ENCODE measurements at regions not wholly inside any gene's neighbourhood (a gene's known extent, or its start where the extent isn't known, plus 50 kb on each side); places are given as distances from the start of the nearest gene placed in this dataset.

DNA sequence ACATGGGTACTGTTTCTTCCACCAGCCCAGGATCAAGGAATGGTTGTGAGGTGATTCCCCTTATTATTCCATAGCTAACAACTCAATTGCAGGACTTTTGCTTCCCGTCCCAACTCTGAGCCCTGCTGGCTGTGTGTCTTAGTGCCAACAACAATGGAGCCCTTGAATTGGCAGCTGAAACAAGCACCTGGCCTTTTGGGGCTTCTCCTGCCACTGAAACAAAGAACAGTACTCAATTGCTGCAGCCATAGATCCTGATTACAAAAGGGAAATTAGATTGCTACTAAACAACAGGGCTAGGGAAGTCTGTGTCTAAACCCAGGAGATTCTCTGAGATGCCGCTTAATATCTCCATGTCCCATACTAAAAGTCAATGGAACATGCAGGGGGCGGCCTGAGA, 61.3 kb upstream of the CARMIL1 start:
- DNase-seq = no peak
- H3K4me3 ChIP-seq = no peak overlapping the region
- H3K9me3 ChIP-seq (replicated peaks) = no peaks in the 10 kb centered on the region
- TF ChIP-seq CTCF (IDR thresholded peaks at IDR 0.05; ENCODE audit: borderline replicate concordance) = no peak
- intact Hi-C loops (cut with micrococcal nuclease) = no loop called here
- H3K27ac ChIP-seq (replicated peaks) = no peak overlapping the region
- peaks cover 27% of the 10 kb centered on the region for H3K4me1 ChIP-seq
- H3K36me3 ChIP-seq = no peaks in the 10 kb centered on the region
- no peaks in the 10 kb centered on the region for H3K27me3 ChIP-seq (ENCODE audit: low read depth)

DNA sequence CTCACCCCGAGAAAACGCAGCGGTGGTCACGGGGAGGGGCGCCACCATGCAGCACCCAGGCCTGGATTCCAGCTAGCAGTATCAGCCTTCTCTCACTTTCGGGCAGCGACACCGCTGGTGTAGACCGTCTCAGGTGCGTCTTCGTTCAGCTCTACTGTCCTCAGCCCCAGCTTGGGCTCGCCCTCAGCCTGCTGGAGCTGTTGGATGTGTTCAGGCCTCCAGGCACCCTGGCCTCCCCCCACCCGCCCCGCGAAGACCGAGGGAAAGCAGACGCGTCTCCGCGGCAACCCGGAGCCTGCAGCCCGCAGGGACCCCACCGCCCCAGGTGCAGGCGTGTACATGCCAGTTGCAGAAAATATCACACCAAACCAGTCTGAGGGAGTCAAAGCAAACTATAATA, 60.8 kb upstream of the CARMIL1 start:
- intact Hi-C loops (cut with micrococcal nuclease) = no loop called here
- H3K36me3 ChIP-seq = no peaks in the 10 kb centered on the region
- H3K27ac ChIP-seq (replicated peaks) = no peak overlapping the region
- peaks cover 32% of the 10 kb centered on the region for H3K4me1 ChIP-seq
- no peak for TF ChIP-seq CTCF (IDR thresholded peaks at IDR 0.05; ENCODE audit: borderline replicate concordance)
- H3K9me3 ChIP-seq (replicated peaks) = no peaks in the 10 kb centered on the region
- no peak for DNase-seq
- H3K27me3 ChIP-seq (ENCODE audit: low read depth) = no peaks in the 10 kb centered on the region
- no peak overlapping the region for H3K4me3 ChIP-seq

- Histone ChIP-seq H3K4me1 (peaks cover 39% of the 10 kb centered on the region), H3K36me3 (no peaks in the 10 kb centered on the region), H3K4me3 (no peak overlapping the region), H3K27ac (replicated peaks) (no peak overlapping the region), H3K9me3 (replicated peaks) (no peaks in the 10 kb centered on the region), H3K27me3 (ENCODE audit: low read depth) (no peaks in the 10 kb centered on the region)
- TF ChIP-seq CTCF (IDR thresholded peaks at IDR 0.05; ENCODE audit: borderline replicate concordance) = no peak
- no peak for DNase-seq
- intact Hi-C loops (cut with micrococcal nuclease) = no loop called here
Observed at GRCh38 chr6:25219216-25219916, 59.8 kb upstream of the CARMIL1 start.

DNA sequence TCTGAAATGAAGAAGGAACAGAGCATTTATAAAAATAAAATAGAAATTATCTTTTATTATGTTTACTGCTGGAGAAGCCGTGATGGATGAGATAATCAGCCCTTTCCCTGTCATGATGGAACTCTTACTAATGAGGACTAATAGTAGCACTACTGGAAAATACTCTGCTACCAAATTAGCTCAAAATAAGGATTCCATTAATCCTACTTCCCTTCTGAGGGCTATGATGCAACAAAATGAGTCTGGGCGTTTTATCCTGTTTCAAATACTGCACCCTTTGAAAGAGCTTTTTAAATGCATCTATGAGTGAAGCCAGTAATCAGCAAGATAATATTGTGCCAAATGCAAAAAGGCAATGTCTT, 59.3 kb upstream of the CARMIL1 start:
- no peak overlapping the region for H3K4me3 ChIP-seq
- no peak overlapping the region for H3K27ac ChIP-seq (replicated peaks)
- intact Hi-C loops (cut with micrococcal nuclease) = loop anchor here (5.0 to 10.0 kb wide), 2 partner anchors 337 to 495 kb away; no protein-coding TSS in a partner anchor
- H3K27me3 ChIP-seq (ENCODE audit: low read depth) = no peaks in the 10 kb centered on the region
- TF ChIP-seq CTCF (IDR thresholded peaks at IDR 0.05; ENCODE audit: borderline replicate concordance) = no peak
- H3K9me3 ChIP-seq (replicated peaks) = no peaks in the 10 kb centered on the region
- DNase-seq = no peak
- no peaks in the 10 kb centered on the region for H3K36me3 ChIP-seq
- H3K4me1 ChIP-seq = peaks cover 39% of the 10 kb centered on the region

- Histone ChIP-seq H3K4me1 (peaks cover 39% of the 10 kb centered on the region), H3K36me3 (no peaks in the 10 kb centered on the region), H3K9me3 (replicated peaks) (no peaks in the 10 kb centered on the region), H3K27me3 (ENCODE audit: low read depth) (no peaks in the 10 kb centered on the region), H3K4me3 (no peak overlapping the region), H3K27ac (replicated peaks) (no peak overlapping the region)
- TF ChIP-seq CTCF (IDR thresholded peaks at IDR 0.05; ENCODE audit: borderline replicate concordance) = no peak
- intact Hi-C loops (cut with micrococcal nuclease) = loop anchor here (5.0 to 10.0 kb wide), 2 partner anchors 336 to 494 kb away; no protein-coding TSS in a partner anchor
- no peak for DNase-seq
Observed at GRCh38 chr6:25220857-25221256, 58.3 kb upstream of the CARMIL1 start.

All from left ventricle myocardium inferior (tissue), 1 donor.